Body of pancreas (tissue), 4 donors: ENCODE measurements at regions not wholly inside any gene's neighbourhood (a gene's known extent, or its start where the extent isn't known, plus 50 kb on each side); places are given as distances from the start of the nearest gene placed in this dataset.
"Not testable (repeated sequence)": the region's sequence is repeated elsewhere in the genome, so short reads cannot be mapped to it uniquely, and the experiment has no call there.

Experiments
- CTCF ChIP-seq, 7 experiments: fragments of 450-650 bp in 4 of 7; fragments of 200-600 bp in 3 of 7; sonication (generic) in 3 of 7; IDR thresholded peaks; one replicate each; pipeline ENCODE4 v1.5.1; 2016 to 2019; ENCODE audit warnings: antibody characterized with exemption in 7 of 7
- POLR2A ChIP-seq, 3 donors: fragments of 450-650 bp; IDR thresholded peaks; one replicate each; pipeline ENCODE4 v1.6.1; 2016; ENCODE audit warnings: antibody characterized with exemption in 3 of 3, mild to moderate bottlenecking in 2 of 3

DNA sequence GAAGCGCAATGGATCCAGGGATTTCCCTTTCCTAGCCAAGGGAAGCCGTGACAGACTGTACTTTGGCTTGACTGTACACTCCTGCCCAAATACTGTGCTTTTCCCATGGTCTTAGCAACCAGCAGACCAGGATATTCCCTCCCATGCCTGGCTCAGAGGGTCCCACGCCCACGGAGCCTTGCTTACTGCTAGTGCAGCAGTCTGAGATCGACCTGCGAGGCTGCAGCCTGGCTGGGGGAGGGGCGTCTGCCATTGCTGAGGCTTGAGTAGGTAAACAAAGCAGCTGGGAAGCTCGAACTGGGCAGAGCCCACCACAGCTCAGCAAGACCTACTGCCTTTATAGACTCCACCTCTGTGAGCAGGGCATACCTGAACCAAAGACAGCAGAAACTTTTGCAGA lies 155.4 kb downstream of the JRKL start:
- not testable (repeated sequence) for TF ChIP-seq CTCF, POLR2A (IDR thresholded peaks at IDR 0.05)
